ENCODE measurements at regions not wholly inside any gene's neighbourhood (a gene's known extent, or its start where the extent isn't known, plus 50 kb on each side); places are given as distances from the start of the nearest gene placed in this dataset.

GRCh38 chr10:31120392-31120791, 88.7 kb upstream of the ZNF438 start:
- TF ChIP-seq POLR2A (IDR thresholded peaks at IDR 0.05) (no peak), POLR2AphosphoS5 (IDR thresholded peaks at IDR 0.05) (no peak), CTCF (IDR thresholded peaks at IDR 0.05) (no peak)
